NCI-H748 (cell line): ENCODE measurements at regions not wholly inside any gene's neighbourhood (a gene's known extent, or its start where the extent isn't known, plus 50 kb on each side); places are given as distances from the start of the nearest gene placed in this dataset.

Source experiments
- DNase-seq: peaks from one replicate; lab custom pipeline; 2025; ENCODE audit not compliant: unreplicated experiment; lab: John Stamatoyannopoulos, UW

DNA sequence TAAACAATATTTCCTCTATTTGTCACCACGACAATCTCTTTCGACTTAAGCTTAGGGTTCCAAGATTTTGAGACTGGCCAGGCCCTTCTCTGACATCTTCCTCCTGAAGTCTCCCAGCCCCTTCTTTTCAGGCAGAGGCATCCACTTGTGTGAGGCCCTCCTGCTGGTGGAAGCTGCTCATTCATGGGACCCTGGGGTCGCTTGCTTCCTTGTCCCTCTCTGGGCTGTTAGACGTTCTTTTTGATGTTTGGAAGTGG lies 188.2 kb upstream of the APCDD1 start:
- no peak for DNase-seq

DNA sequence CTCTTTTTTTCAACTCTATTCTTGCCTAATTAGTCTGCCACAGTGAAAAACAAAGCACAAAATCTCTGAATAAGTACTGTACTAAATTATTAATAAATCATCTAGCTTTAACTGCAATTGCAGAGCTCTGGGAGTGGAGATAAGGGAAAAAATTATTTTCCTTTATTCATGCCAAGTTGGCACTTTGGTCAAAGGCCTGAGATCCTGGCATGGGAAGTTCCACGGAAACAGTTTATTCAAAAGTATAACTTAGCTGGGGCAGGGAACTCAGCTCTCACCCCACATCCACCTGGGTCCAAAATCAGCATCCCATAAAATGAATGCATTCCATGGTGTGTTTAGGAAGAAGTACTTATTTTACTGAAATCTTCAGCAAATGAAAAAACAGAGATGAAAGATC lies 185.2 kb upstream of the APCDD1 start:
- DNase-seq = no peak

DNA sequence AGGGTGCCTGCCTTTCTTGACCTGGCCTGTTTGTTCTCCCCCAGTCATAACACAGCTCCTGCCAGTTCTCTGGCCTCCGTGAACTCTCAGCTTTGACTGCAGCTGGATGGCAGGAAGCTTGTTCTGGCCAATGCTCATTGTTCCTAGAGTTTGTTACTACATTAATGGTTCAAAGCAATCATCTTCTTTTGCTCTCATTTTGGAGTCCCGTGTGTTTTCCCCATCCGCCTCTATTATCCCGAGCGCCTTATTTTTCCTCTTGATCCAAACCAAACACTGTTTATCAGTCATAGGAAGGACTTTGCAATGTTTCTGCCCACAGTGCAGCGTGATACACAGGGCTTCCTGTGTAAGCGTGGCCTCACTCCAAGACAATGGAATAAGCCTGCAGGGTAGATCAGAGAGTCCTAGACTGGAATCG lies 184.3 kb upstream of the APCDD1 start:
- peak; percentile 76 for DNase-seq

DNA sequence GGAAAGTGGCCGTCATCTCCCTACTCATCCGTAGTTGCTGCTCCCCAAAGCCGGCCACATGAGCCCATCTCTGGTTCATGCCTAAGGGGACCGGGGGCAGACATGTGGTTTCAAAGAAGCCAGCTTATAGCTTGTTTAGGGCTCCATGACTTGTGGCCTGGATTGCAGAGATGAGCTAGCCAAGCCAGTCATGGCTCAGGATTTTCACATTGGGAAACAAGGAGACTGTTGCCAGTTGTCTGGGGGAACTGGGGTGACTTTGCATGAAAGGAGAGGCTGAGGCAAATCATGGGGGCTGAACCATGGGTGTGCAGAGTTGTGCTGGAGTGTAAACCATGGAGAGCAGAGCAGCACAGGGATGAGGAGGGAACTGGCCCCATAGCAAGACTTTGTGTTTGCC lies 183.0 kb upstream of the APCDD1 start:
- DNase-seq = no peak

DNA sequence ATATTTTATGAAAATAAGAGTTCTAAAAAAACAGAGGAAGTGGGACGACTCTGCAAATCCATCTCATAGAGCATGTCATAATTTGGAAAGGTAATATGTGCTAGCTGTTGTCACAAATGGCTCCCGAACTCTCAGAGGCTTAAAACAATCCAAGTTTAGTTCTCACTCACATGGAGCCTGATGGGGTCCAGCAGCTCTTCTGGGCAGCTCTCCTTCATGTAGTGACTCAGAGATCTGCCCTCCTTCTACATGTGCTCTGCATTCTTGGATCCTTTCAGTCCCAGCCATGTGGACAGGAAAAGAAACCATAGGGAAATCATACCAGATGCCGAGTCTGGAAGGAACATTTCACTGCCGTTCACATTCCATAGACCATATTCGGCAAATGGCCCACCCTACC lies 180.1 kb upstream of the APCDD1 start:
- DNase-seq = no peak

DNA sequence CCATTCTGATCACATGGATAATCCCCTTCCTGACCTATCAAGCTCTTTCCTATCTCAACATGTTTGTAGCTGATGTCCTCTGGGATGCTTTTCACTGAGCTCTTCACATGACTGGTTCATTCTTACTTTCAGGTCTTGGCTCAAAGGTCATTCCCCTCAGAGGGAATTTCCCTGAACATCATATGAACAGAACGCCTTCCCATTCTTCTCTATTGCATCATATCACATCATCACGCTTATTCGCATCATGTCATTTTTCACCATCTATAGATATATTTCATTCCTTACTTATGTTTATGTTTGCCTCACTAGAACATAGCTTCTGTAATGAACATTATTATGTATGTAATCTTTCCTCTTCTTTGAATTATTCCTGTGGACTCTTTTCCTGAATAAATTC lies 178.9 kb upstream of the APCDD1 start:
- no peak for DNase-seq

DNA sequence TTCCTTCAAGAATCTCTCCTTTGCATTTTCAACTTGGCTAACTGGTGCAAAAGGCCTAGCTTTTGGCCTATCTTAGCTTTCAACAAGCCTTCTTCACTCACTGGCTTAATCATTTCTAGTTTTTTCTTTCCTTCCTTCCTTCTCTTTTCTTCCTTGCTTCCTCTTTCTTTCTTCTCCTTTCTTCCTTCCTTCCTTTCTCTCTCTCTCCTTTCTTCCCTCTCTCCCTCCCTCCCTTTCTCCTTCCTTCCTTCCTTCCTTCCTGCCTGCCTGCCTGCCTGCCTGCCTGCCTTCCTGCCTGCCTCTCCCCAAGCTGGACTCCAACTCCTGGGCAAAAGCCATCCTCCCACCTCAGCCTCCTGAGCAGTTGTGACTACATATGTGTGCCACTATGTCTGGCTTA lies 176.2 kb upstream of the APCDD1 start:
- no peak for DNase-seq

DNA sequence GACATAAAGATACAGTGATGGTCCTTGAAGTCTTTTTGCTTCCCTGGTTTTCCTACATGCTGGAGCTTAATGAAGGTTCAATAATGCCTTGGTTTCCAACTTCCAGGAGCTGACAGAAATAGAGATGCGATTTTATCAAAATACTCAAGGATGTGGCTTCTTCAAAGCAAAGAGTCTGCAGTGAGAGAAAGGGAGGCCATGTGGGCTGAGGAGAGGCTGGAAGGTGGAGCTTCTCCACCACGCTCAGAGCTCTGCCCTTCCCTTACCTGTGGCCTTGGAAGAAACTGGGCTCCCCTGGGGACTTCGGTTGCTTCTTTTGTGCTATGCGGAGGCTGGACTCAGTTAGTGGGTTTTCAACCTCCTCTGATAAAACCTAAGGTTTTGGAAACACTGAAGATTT lies 175.0 kb upstream of the APCDD1 start:
- DNase-seq = no peak

DNA sequence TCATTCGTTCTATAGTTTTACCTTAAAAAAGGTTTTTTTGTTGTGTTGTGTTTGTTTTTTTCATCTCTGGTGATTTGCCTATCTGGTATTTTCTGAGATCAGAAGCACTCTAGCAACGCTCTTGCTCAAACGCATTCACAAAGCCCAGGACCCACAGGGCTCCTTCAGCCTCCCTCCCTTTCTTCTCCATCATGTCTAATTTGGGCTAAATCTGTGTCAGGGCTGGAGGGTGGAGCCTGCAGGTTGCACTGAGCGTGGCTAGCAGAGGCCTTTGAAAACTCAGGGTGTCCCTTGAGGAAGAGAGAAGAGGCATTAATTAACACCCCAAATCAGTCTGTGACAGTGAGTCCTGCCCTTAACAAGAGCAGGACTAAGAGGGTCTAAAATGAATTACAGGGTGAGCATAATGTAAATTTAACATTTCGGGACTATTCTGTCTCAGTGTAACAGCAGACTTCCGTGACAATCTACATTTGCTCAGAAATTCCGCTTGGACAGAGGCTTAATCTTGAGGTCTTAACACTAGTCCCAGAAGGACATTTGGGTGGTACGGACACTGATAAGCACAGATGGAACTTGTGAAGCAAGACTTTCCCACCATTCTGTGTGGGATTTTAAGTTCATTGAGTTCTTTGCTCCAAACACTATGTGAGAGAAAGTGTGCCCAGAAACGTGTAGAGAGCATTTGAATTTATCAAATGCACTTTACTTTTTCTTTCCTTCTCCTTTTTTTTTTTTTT lies 174.4 kb upstream of the APCDD1 start:
- no peak for DNase-seq

DNA sequence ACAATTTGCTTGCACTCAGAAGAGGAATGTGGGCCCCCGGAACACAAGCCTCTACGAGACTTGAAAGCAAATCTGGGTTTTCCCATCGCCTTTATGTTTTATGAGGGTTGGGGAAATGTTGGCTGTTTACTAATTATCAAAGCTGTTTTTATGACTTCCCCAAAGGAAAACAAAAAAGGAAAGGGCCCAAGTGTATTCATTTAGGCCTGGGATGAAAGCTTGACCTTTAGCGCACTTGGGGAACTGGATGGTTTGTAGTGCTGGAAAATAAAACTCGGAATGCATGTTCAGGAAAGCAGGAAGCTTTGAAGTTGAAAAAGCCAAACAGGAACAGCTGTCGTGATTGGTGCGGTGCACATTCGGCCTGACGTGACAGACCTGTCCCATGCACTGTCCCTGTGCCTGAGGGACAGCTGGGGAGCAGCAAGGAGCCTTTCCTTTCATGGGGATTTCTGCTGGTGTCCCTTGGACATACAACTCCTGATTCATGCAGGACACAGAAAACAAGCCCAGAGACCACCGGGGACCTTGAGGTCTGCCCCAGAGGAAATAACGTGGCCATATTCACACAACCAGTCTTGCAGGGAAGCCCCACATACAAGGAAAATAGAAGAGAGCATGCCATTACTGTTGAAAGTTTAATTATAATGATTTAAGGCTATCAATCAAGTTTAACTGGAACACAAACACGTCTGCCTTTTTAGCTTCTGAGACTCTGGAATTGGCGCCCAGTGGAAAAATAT lies 169.7 kb upstream of the APCDD1 start:
- no peak for DNase-seq

DNA sequence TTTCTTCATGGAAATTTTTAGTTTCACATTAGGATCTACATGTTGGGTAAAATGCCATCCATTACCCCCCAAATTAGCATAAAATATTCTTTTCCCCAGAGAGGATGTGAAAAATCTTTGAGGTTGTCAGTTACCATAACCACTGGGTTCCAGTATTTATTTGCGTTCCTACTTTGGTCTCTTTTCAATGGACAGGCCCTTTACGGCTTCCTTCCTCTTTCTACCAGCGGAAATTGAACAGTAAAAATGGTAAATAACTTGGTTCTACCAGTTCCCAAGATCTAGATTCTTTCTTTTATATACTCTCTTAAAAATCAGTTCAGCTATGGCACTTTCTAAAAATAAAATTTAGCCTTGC lies 169.2 kb upstream of the APCDD1 start:
- DNase-seq = no peak

DNA sequence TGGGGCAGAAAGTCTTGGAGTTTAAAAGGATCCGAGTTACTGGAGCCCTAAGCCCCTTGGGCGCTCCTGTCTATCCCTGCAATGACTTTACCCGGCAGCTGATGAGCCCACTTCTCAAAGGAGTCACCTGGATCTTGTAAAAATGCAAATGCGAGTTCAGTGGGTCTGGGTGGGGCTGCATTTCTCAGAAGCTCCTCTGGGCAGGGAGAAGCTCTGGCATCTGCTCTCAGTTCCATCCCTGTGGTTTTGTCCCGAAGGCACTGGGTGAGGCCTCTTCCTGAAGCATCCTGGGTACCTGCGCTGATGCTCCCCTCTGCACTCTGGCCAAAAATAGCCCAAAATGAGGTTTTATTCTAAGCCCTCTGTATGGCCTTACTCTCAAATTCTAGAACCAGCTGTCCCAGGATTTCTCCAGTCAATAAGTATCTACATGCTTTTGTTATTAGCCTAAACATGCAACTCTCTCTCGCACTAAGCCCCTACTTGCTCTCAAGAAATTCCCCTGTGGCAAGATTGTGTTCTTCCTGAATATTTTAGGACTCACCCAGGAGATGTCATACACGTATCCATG lies 167.8 kb upstream of the APCDD1 start:
- no peak for DNase-seq

DNA sequence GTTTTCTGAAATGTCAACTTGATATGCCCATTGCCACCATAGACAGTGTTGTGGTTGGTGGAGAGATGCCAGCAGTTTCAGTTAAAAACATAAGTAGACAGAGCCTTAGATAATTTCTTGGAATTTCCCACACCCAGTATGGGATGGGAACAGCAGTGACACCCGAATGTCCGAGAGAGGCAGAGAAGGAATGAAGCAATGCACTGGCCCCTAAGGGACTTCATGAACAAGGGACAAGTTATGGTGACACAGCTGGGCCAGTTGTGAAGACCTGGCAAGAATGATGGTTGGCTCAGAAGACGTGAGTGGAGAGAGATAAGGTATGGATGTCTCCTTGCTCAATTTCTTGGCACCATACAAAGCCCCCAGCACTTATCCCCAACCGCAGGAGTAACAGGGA lies 165.2 kb upstream of the APCDD1 start:
- DNase-seq = no peak

DNA sequence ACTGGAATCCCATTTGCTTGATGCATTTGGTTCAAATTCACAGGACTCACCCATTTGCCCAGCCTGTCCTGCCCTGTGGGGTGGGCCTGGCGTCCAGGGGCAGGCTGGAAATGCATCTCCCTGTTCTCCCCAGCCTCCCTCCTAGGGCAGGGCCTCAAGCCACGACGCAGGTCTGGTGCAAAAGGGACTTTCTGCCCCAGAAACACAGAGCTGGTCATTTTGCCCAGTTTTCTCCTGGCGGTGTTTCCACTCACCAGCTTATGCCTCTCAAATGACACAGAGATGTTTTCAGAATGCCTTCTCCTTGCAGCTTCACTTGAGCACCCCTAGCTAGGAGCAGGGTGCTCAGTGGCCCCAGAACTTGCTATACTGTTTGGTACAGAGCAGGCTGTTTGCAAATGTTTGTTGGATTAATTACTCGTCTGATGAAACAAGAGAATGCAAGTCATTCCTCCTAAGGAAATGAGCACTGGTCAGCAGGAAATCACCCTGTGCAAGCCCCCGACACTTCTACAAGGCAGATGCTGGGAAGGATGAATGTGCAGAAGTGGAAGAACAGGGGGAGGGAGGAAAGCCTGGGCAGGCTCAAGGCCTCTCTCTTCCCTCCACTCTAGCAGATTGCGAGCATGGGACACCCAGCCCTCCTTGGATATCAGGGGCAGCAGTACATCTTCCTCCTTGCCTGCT lies 164.3 kb upstream of the APCDD1 start:
- no peak for DNase-seq

DNA sequence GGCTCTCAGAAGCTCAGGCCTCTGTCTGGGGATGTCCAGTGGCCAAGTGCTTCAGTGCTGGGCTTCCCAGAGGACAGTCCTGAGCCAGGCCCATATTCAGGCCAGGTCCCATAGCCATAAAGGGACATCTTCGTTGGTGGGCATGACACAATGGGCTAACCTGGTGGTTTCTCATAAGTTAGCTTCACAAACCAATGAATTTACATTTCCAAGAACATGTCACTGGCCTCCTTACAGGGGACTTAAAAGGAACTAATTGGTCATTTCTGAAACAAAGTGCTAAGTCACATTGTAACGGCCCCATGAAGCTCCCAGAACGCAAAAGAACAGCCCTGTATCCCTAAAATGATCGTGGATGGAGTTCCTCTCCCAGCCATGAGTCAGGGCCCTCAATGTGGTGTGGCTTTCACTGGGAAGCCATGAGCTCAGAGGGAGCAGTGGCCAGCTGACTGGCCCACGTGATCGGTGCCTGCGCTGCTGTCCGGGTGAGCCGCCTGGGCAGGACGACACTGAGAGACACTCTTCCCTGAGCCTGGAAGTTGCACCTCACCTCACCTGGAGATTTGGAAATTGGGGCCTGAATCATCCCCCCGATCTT lies 163.7 kb upstream of the APCDD1 start:
- DNase-seq = no peak

DNA sequence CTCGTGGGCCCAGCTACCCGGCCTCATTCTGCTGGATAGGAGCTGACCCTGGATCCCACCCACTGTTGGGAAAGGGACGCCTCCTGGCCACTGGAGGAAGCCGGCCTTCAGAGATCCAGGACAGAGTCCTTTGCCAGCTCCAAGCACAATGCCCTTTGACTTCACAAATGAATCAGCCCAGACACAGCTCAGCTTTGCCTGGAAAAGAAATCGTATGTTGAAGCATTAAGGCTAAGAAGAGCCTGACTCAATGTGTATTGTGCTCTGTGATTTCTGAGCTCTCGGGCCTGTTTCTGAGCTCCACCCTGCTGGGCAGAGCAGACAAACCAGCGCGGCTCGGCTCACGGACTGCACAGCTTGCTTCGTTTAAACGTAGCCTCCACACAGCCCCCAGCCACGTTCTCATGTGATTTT lies 162.9 kb upstream of the APCDD1 start:
- no peak for DNase-seq

DNA sequence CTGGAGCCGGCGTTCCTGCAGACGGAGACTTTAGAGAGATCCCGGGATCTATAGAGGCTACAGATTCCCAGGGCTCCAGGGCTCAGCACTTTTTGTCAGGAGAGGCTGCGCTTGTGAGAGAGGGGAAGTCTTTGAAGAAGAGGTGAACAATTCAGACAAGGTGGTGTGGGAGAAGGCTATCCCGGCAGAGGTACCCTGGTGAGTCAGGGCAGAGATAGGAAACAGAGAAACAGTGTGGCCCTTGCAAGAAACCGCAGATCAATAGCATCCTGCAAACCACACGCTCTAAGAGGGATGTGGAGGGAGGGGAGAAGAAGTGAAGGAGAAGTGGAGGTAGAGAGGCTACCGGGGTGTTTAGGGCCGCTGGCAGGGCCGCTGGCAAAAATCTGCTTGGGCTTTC lies 160.5 kb upstream of the APCDD1 start:
- no peak for DNase-seq

DNA sequence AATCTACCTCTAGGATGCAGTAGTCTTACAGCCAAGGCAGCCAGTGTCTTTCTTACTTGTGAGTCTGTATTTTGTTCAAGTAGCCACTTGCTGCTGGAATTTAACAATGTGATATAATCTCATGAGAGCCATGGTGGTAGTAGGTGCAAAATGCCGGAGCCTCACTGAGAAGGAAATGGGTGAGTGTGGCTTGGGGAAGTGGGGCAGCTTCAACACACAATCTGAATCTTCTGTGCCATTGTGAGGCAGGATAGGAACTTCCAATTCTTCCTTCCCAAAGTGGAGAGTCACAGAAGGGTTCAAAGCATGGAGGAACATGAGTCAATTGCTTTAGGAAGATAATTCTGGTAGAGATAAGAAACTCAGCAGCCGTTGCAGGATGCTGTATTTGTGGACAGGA lies 158.7 kb upstream of the APCDD1 start:
- DNase-seq = no peak

DNA sequence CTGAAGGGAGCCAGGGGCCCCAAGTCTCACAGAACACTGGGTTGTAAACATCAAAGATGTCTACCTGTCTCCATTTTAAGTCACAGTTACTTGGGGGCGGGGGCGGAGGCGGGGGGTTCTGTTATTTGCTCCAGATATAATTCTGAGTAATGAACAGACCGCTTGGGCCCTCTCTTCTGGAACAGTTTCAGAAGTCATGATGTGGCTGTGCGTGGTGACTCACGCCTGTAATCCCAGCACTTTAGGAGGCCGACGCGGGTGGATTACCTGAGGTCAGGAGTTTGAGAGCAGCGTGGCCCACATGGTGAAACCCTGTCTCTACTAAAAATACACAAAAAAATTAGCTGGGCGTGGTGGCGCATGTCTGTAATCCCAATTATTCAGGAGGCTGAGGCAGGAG lies 157.9 kb upstream of the APCDD1 start:
- no peak for DNase-seq

DNA sequence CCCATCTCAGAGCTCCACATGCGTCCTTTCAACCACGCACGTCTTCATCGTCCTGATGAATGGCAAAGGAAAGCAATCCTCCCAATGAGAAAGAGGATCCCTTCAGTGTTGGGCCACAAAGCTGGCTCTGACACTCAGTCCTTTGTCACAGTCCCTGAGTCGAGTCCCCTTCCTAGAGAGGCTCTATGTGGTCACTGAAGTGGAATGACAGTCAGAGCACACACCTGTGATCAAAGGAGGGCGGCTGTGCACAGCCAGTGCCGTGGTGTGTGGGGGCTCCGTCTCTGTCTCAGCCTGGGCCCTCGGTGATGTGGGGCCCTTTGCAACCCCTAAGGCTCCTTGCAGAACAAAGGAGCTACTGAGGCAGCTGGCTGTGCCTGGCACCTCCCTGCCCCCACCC lies 157.3 kb upstream of the APCDD1 start:
- DNase-seq = no peak

DNA sequence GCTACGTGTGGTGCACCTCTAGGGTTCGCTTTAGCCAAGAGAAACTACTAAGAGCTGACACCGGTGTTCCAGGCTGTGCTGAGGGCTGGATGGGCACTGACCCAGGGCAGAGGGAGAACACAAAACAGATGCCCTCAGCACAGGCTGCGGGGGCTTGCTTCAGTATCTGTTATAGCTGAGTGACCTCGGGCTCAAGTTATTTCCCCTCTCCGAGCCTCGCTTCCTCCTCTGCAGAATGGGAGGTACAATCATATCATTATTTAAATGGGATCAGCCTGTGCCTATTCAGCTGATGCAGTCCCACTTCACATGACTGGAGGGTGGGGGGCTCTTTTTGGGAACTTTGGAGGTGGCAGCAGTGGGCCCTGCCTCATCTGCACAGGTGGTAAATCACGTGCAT lies 156.1 kb upstream of the APCDD1 start:
- DNase-seq = no peak

DNA sequence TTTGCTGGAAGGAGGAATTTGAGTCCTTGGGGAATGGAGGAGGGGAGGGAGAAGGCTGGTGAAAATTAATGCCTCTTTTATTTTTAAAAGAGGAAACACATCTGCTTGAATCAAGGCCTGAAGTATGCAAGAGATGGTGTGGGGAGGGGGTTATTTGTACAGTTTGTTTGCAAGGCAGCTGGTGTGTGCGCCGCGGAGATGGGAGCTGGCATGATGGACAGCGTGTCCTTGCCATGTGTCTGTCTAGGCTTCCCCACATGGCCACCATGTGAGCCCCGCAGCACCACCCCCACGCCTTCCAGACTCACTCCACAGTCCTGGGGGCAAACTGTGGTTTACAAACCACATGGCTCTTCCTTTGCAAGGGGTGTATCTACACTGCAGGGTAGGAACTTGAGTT lies 154.8 kb upstream of the APCDD1 start:
- DNase-seq = peak; percentile 6
